ENCODE measurements at regions not wholly inside any gene's neighbourhood (a gene's known extent, or its start where the extent isn't known, plus 50 kb on each side); places are given as distances from the start of the nearest gene placed in this dataset.

DNA sequence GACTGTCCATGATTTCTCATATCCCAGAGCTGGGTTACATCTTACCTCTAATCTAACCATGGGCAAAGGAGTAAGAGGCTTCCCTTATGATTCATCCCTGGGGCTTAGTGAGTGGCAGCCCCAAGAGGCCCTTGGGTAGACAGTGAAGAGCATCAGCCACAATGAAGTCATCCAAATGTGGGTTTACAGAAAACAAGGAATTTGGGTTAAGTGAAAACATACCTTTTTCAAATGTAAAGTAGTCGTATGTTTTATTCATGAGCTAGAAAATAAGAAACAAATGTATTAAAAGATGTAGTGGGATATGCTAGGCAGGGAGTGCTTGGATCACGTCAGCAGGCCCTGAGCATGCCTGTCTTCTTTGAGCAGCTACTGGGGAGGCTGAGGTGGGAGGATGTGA lies 54.0 kb upstream of the ELK3 start:
- H3K27me3 ChIP-seq (ENCODE audit: control insufficient read depth in 3 of 3, insufficient read depth in 3 of 3, low read length in 2 of 3), result no peaks in the 10 kb centered on the region
- H3K36me3 ChIP-seq (ENCODE audit: control insufficient read depth in 4 of 4, insufficient read depth in 4 of 4, low read length in 4 of 4), result no peaks in the 10 kb centered on the region
- no peaks in the 10 kb centered on the region for H3K9me3 ChIP-seq (ENCODE audit: control insufficient read depth in 4 of 4, insufficient read depth in 3 of 4, low read length in 3 of 4)
- H3K4me3 ChIP-seq, result no peak overlapping the region
- H3K9ac ChIP-seq (ENCODE audit: insufficient read depth in 1 of 2, low read length in 2 of 2), result no peak overlapping the region
- ATAC-seq (ENCODE audit: insufficient read depth, low FRiP score) (no peak), DNase-seq (no peak)
- peaks cover 0 to 5% (median 0%) of the 10 kb centered on the region in 5 donors for H3K4me1 ChIP-seq (ENCODE audit: control insufficient read depth in 5 of 5, insufficient read depth in 5 of 5, low read length in 5 of 5)
- 96 to 100% methylated on average over 2 of the region's 2 CpGs for WGBS, 2 donors
- TF ChIP-seq CTCF (IDR thresholded peaks at IDR 0.05; ENCODE audit: control extremely low read depth, extremely low read depth), result no peak
- no peak overlapping the region for H3K27ac ChIP-seq (ENCODE audit: low read depth in 1 of 2, low read length in 1 of 2)

GRCh38 chr12:96141216-96141912 lies 52.8 kb upstream of the ELK3 start:
- peaks cover 0 to 4% (median 0%) of the 10 kb centered on the region in 5 donors for H3K4me1 ChIP-seq (ENCODE audit: control insufficient read depth in 5 of 5, insufficient read depth in 5 of 5, low read length in 5 of 5)
- no peaks in the 10 kb centered on the region for H3K36me3 ChIP-seq (ENCODE audit: control insufficient read depth in 4 of 4, insufficient read depth in 4 of 4, low read length in 4 of 4)
- no peaks in the 10 kb centered on the region for H3K27me3 ChIP-seq (ENCODE audit: control insufficient read depth in 3 of 3, insufficient read depth in 3 of 3, low read length in 2 of 3)
- 72 to 84% methylated on average over 5 of the region's 5 CpGs for WGBS, 2 donors
- ATAC-seq (ENCODE audit: insufficient read depth, low FRiP score) (peak; percentile 34), DNase-seq (no peak)
- no peak overlapping the region for H3K4me3 ChIP-seq
- no peak overlapping the region for H3K9ac ChIP-seq (ENCODE audit: insufficient read depth in 1 of 2, low read length in 2 of 2)
- H3K9me3 ChIP-seq (ENCODE audit: control insufficient read depth in 4 of 4, insufficient read depth in 3 of 4, low read length in 3 of 4), result no peaks in the 10 kb centered on the region
- no peak for TF ChIP-seq CTCF (IDR thresholded peaks at IDR 0.05; ENCODE audit: control extremely low read depth, extremely low read depth)
- peak overlapping the region in 1 of 2 donors; percentile 11 for H3K27ac ChIP-seq (ENCODE audit: low read depth in 1 of 2, low read length in 1 of 2)

GRCh38 chr12:96143392-96143791 lies 50.8 kb upstream of the ELK3 start:
- Histone ChIP-seq H3K4me3 (no peak overlapping the region), H3K9ac (ENCODE audit: insufficient read depth in 1 of 2, low read length in 2 of 2) (no peak overlapping the region), H3K36me3 (ENCODE audit: control insufficient read depth in 4 of 4, insufficient read depth in 4 of 4, low read length in 4 of 4) (no peaks in the 10 kb centered on the region), H3K9me3 (ENCODE audit: control insufficient read depth in 4 of 4, insufficient read depth in 3 of 4, low read length in 3 of 4) (no peaks in the 10 kb centered on the region), H3K27ac (ENCODE audit: low read depth in 1 of 2, low read length in 1 of 2) (no peak overlapping the region), H3K4me1 (ENCODE audit: control insufficient read depth in 5 of 5, insufficient read depth in 5 of 5, low read length in 5 of 5) (peaks cover 0 to 4% (median 0%) of the 10 kb centered on the region in 5 donors), H3K27me3 (ENCODE audit: control insufficient read depth in 3 of 3, insufficient read depth in 3 of 3, low read length in 2 of 3) (no peaks in the 10 kb centered on the region)
- ATAC-seq (ENCODE audit: insufficient read depth, low FRiP score) (no peak), DNase-seq (no peak)
- no peak for TF ChIP-seq CTCF (IDR thresholded peaks at IDR 0.05; ENCODE audit: control extremely low read depth, extremely low read depth)
- 22 to 46% methylated on average over 6 of the region's 6 CpGs for WGBS, 2 donors
